ENCODE measurements at regions not wholly inside any gene's neighbourhood (a gene's known extent, or its start where the extent isn't known, plus 50 kb on each side); places are given as distances from the start of the nearest gene placed in this dataset.
"Not testable (repeated sequence)": the region's sequence is repeated elsewhere in the genome, so short reads cannot be mapped to it uniquely, and the experiment has no call there.

DNA sequence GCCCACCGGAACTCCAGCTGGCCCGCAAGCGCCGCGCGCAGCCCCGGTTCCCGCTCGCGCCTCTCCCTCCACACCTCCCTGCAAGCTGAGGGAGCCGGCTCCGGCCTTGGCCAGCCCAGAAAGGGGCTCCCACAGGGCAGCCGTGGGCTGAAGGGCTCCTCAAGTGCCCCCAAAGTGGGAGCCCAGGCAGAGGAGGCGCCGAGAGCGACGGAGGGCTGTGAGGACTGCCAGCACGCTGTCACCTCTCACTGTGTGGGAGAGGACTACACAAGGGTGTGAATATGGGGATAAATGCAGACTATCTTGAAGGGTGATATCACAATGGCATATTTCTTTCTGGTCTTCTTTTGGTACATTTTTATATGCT is 158.3 kb upstream of the PPP1R3A start:
- not testable (repeated sequence) for DNase-seq

DNA sequence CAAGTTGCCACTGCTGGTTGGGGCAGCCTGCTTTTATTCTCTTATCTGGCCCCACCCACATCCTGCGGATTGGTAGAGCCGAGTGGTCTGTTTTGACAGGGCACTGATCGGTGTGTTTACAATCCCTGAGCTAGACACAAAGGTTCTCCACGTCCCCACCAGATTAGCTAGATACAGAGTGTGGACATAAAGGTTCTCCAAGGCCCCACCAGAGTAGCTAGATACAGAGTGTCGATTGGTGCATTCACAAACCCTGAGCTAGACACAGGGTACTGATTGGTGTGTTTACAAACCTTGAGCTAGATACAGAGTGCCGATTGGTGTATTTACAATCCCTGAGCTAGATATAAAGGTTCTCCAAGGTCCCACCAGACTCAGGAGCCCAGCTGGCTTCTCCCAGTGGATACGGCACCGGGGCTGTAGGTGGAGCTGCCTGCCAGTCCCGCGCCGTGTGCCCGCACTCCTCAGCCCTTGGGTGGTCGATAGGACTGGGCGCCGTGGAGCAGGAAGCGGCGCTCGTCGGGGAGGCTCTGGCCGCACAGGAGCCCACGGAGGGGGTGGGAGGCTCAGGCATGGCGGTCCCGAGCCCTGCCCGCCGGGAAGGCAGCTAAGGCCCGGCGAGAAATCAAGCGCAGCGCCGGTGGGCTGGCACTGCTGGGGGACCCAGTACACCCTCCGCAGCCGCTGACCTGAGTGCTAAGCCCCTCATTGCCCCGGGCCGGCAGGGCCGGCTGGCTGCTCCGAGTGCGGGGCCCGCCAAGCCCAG is 157.8 kb upstream of the PPP1R3A start:
- DNase-seq, result not testable (repeated sequence)

DNA sequence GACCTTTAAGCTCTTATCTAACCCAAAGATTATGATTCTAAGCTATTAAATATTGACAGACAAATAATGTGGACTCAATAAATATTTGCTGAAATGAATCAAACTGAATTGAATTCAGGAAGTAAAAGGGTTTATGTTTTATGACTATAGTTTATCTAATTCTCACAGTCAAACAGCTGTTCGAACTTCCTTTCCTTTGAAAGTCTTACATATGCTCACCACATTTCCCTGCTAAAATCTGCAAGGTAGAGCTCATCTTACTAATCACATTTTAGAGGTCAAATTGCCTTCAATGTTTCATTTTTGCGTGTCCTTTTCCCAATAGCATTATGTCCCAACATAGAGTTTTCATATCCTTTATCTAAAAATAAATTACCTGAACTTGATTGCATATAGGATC is 154.9 kb upstream of the PPP1R3A start:
- no peak for DNase-seq

DNA sequence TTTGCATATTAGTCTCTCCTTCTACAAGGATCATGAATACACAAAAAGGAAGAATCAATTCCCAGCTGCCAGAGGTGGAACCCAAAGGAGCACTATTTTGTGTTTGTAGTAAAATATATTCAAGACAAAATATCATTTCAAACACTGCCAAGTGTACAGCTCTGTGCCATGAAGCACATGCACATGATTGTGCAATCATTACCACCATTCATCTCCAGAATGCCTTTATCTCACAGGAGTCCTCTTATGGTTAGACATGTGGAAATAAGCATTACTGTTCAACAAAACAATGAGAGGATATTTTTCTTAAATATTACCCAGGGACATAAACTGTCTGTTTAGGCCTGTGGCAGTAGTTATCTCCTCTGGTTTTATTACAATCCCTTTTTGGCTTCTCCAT is 151.4 kb upstream of the PPP1R3A start:
- DNase-seq, result no peak

DNA sequence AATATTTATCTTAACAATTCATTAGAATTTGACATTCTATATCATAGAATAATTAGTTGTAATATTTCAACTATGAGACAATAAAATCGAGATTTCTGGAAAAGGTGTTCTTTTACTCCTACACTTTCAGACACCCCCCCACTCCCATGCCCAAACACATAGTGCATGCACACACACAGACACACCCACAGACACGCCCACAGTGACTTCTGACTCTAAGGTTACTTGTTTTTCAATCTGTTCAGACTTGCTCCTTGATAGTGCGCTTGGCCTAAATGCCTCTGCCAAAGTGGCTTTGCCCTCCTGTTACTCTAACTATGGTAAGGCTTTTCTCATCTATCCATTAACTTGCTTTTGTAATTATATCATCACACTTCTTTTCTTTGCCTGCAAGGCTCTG is 144.0 kb upstream of the PPP1R3A start:
- no peak for DNase-seq

GRCh38 chr7:114051871-114052331 is 133.1 kb upstream of the PPP1R3A start:
- DNase-seq, result no peak

DNA sequence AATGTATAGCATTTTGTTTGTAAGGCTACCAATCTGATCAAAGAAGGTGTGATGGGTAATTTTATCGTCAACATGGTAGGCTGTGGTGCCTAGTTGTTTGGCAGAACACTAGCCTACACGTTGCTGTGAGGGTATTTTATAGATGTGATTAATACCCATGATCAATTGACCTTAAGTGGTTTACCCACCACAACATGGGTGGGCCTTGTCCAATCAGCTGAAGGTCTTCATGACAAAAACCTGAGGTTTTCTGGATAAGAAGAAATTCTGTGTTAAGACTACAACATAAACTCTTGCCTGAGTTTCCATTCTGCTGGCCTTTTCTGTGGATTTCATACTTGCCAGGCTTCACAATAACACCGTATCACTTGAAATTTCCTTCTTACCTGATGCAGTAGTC is 131.8 kb upstream of the PPP1R3A start:
- DNase-seq, result no peak

DNA sequence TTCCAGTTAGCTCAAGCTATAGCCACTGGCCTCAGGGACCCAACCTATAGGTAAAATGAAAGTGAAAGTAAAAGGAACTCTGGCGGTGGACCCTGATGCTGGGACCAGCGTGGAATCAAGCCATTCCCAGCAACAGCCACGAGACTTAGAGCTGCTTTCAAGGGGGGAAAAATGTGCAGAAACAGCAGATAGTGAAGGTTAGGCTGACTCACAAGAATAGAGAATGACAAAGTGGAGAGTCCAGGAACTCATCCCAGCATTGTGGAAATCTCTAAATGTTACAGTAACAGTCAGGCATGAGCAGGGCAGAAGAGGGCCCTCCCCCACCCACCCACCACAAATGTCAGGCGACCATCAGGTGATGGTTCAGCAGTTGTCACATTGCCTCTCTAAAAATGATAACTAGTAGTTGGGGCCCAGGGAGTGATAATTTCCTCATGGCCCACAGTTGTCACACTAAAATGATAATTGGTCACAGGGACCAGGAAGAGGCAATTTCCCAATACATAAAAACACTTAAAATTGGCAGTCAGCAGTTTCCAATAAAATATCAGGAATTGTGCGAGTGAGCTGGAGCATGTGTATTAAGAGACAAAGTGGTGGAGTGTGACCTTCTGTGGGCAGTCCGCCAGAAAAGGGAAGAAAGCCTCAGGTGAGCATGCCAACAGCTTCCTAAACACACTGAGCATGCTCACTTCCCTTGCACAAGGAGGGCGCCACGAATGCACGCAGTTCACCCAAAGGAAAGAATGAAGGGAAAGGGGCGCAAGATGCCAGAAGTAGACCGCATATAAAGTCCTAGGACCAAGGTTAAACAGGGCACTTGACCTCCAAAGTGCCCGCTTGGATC is 129.8 kb upstream of the PPP1R3A start:
- DNase-seq, result no peak

GRCh38 chr7:114047889-114048288 is 129.1 kb upstream of the PPP1R3A start:
- DNase-seq, result no peak

- no peak for DNase-seq
Observed at GRCh38 chr7:114033475-114033874, 114.7 kb upstream of the PPP1R3A start.

DNA sequence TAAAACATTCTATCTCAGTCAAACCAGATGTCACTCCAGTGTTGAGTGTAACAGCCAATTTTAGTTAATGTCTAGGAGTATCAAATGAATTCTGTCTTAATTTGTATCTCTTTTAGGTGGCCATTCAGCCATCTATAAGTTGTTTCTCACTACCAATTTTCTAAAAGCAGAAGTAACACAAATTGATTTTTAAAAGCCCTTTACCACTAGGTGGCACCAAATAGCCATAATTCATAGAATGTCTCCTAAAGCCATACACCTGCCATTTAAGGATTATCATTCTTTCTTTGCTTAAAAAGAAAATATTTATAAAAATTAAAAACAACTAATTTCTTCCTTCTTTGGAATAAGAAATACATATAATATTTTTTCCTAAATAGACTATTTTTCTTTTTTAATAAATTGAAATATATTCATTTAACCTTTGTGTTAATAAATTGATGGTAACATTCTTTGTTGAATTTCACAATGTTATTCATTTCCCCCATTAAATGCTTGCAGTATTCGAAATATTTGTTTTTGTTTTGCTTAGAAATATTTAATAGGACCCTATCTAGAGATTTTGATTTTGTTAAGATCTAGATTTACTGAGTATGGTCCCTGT is 107.8 kb upstream of the PPP1R3A start:
- DNase-seq, result no peak

GRCh38 chr7:114021135-114021534 is 102.3 kb upstream of the PPP1R3A start:
- no peak for DNase-seq

GRCh38 chr7:114008696-114009095 is 89.9 kb upstream of the PPP1R3A start:
- no peak for DNase-seq

GRCh38 chr7:114007386-114007785 is 88.6 kb upstream of the PPP1R3A start:
- DNase-seq, result no peak

GRCh38 chr7:113998934-113999333 is 80.1 kb upstream of the PPP1R3A start:
- DNase-seq, result no peak

GRCh38 chr7:113996405-113996804 is 77.6 kb upstream of the PPP1R3A start:
- no peak for DNase-seq

DNA sequence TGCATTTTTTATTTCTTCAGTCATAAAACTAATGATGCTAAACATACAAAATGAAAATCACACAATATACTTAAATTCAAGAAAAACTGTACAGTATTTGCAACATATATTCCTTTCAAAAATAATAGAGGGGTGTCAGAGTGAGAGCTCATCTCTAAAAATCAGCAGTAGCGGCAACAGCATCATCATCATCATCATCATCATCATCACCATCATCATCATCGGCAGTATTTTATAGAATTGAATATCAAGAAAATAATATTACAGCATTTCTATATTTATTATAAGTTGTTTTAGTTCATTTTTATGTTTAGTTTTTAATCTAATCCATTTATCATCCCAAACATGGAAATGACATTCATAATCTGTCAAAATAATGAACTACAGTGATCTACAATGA is 67.4 kb upstream of the PPP1R3A start:
- DNase-seq, result no peak

- no peak for DNase-seq
Observed at GRCh38 chr7:113976508-113976907, 57.7 kb upstream of the PPP1R3A start.

DNA sequence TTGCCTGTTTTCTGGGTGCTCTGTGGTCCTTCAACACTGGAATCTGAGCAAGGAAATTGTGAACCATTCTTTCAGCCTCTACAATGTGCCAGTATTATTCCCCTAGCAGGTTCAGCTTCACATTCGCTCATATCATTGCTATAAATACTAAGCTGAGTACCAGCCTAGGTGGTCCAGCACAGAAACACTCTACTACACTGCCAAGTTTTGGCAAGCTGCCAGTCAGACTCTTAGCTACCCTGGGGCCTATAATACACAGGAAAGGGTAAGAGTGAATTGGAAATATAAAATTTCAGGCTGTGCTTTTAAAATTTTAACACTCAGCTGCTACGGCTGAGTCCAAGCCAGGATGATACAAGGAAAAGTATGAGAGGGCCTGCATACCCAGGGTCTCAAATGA is 49.9 kb upstream of the PPP1R3A start:
- DNase-seq, result no peak
